ENCODE measurements at regions not wholly inside any gene's neighbourhood (a gene's known extent, or its start where the extent isn't known, plus 50 kb on each side); places are given as distances from the start of the nearest gene placed in this dataset.

DNA sequence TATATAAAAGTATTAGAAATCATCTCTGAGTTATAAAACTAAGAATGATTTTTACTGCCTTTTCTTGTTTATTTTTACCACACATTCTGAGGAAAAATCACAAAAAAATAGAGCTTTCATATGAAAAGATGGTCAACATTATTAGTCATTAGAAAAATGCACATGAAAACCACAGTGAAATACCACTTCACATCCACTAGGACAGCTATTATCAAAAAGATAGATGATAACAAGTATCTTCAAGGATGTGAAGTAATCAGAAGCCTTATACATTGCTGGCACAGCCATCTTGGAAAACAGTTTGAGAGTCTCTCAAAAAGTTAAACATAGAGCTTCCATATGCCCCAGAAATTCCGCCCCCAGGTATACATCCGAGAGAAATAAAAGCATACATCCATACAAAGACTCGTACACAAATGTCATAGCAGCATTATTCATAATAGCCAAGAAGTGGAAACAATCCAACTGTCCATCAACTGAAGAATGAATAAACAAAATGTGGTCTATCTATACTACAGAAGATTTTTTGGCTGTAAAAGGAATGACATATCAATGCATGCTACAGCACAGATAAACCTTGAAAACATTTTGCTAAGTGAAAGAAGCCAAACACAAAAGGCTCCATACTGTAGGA lies 523.9 kb downstream of the FUT8 start:
- TF ChIP-seq, protein P1, sequence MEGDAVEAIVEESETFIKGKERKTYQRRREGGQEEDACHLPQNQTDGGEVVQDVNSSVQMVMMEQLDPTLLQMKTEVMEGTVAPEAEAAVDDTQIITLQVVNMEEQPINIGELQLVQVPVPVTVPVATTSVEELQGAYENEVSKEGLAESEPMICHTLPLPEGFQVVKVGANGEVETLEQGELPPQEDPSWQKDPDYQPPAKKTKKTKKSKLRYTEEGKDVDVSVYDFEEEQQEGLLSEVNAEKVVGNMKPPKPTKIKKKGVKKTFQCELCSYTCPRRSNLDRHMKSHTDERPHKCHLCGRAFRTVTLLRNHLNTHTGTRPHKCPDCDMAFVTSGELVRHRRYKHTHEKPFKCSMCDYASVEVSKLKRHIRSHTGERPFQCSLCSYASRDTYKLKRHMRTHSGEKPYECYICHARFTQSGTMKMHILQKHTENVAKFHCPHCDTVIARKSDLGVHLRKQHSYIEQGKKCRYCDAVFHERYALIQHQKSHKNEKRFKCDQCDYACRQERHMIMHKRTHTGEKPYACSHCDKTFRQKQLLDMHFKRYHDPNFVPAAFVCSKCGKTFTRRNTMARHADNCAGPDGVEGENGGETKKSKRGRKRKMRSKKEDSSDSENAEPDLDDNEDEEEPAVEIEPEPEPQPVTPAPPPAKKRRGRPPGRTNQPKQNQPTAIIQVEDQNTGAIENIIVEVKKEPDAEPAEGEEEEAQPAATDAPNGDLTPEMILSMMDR (conservative IDR thresholded peaks at IDR 0.05): no peak
- no peak for TF ChIP-seq ZFX (IDR thresholded peaks at IDR 0.05)
